Neural crest cell (in vitro differentiated cells): ENCODE measurements at regions not wholly inside any gene's neighbourhood (a gene's known extent, or its start where the extent isn't known, plus 50 kb on each side); places are given as distances from the start of the nearest gene placed in this dataset.
"Not testable (repeated sequence)": the region's sequence is repeated elsewhere in the genome, so short reads cannot be mapped to it uniquely, and the experiment has no call there.

Source experiments
- DNase-seq: peaks from one replicate; pipeline ENCODE4 v3.0.0; 2021; ENCODE audit warnings: low read depth, mixed read lengths, low spot score
- H3K27ac Mint-ChIP-seq: one replicate; pipeline ENCODE4 v1.8.0; 2021; ENCODE audit warnings: mild to moderate bottlenecking, mixed read lengths; ENCODE audit not compliant: unreplicated experiment
- H3K27me3 Mint-ChIP-seq: 2 replicates; pipeline ENCODE4 v1.8.0; 2021; ENCODE audit warnings: low read depth, mild to moderate bottlenecking, mixed read lengths
- H3K36me3 Mint-ChIP-seq: 2 replicates; pipeline ENCODE4 v1.8.0; 2021; ENCODE audit warnings: low read depth, mild to moderate bottlenecking, mixed read lengths
- H3K4me1 Mint-ChIP-seq: 2 replicates; pipeline ENCODE4 v1.8.0; 2021; ENCODE audit warnings: mixed read lengths
- H3K4me3 Mint-ChIP-seq: one replicate; pipeline ENCODE4 v1.8.0; 2021; ENCODE audit warnings: mild to moderate bottlenecking, mixed read lengths
- H3K9me3 Mint-ChIP-seq: 2 replicates; pipeline ENCODE4 v1.8.0; 2021; ENCODE audit warnings: mixed read lengths
- CTCF ChIP-seq: fragments of 200-600 bp; sonication (generic); conservative IDR thresholded peaks from 2 replicates; pipeline ENCODE4 v1.5.0; 2021; ENCODE audit warnings: antibody characterized with exemption, mild to moderate bottlenecking

GRCh38 chr6:74598462-74599393 lies 607.1 kb downstream of the COL12A1 start:
- H3K27me3 Mint-ChIP-seq = no peaks in the 10 kb centered on the region
- no peak for TF ChIP-seq CTCF
- no peaks in the 10 kb centered on the region for H3K36me3 Mint-ChIP-seq
- DNase-seq = no peak
- no peaks in the 10 kb centered on the region for H3K4me1 Mint-ChIP-seq
- peaks cover 5% of the 10 kb centered on the region for H3K9me3 Mint-ChIP-seq
- H3K27ac Mint-ChIP-seq = no peak overlapping the region
- H3K4me3 Mint-ChIP-seq = no peak overlapping the region

DNA sequence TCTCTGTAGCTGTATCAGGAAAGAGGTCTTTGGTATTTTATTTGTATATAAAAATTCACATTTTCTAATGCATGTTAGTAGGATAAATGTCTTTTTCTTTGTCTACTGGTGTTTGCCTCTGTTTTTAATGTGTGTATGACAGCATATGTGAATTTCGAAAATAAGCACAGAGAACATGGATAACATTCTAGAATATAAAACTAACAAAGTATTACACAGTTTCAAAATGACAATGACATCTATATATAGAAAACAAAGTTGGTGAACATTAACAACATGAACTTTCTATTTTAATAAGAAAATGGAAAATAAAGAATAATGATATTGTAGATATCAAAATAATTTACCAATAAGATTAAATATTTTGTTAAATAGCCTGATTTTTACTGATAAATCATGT lies 608.0 kb downstream of the COL12A1 start:
- H3K36me3 Mint-ChIP-seq = peaks cover 2% of the 10 kb centered on the region
- H3K4me3 Mint-ChIP-seq = no peak overlapping the region
- H3K4me1 Mint-ChIP-seq = no peaks in the 10 kb centered on the region
- no peak for TF ChIP-seq CTCF
- no peak overlapping the region for H3K27ac Mint-ChIP-seq
- no peak for DNase-seq
- H3K27me3 Mint-ChIP-seq = no peaks in the 10 kb centered on the region
- peaks cover 5% of the 10 kb centered on the region for H3K9me3 Mint-ChIP-seq

GRCh38 chr6:74597266-74597665 lies 608.6 kb downstream of the COL12A1 start:
- Mint-ChIP-seq H3K9me3 (peaks cover 8% of the 10 kb centered on the region), H3K4me3 (no peak overlapping the region), H3K36me3 (peaks cover 2% of the 10 kb centered on the region), H3K27ac (no peak overlapping the region), H3K4me1 (no peaks in the 10 kb centered on the region), H3K27me3 (no peaks in the 10 kb centered on the region)
- TF ChIP-seq CTCF = no peak
- DNase-seq = no peak

DNA sequence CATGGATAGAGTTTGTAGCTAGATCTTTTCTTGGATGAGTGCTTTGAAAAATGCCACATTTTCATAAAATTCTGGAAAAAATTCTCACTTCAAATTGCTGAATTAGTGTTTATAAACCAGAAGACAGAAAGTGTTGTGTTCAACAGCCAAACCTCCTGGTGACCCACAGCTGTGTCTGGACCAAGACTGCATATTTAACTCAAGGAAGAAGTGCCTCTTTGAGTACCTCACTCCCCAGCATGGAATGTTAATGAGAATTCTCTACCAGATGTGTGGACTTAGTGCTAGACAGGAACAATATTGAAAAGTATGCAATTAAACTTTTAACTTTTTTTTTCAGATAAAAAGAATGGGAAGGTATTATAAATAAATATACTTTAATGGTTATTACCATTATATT lies 609.3 kb downstream of the COL12A1 start:
- no peak for DNase-seq
- Mint-ChIP-seq H3K27ac (no peak overlapping the region), H3K4me1 (no peaks in the 10 kb centered on the region), H3K36me3 (peaks cover 2% of the 10 kb centered on the region), H3K27me3 (no peaks in the 10 kb centered on the region), H3K4me3 (no peak overlapping the region), H3K9me3 (peaks cover 12% of the 10 kb centered on the region)
- no peak for TF ChIP-seq CTCF

DNA sequence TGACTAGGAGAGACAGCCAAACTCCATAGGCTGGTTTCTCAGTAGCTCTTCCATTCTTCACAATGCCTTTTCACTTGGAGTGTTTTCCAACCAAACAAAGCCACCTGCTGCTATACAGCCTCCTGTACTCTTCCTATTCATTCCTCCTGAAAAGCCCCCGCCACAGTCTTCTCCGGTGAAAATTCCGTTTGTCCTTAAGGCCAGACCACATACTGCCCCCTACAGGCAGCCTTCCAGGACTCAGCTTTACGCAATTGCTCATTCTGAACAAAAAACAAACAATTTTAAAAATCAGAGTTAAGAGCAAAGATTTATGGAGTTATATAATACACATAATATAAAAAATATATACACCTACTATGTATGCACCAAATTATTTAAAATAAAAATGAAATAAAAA lies 611.5 kb downstream of the COL12A1 start:
- peak; percentile 51 for TF ChIP-seq CTCF
- not testable (repeated sequence) for H3K36me3 Mint-ChIP-seq, DNase-seq, H3K4me3 Mint-ChIP-seq, H3K27me3 Mint-ChIP-seq, H3K4me1 Mint-ChIP-seq, H3K27ac Mint-ChIP-seq
- H3K9me3 Mint-ChIP-seq = peaks cover 21% of the 10 kb centered on the region
